Hepatocyte (in vitro differentiated cells): ENCODE measurements at regions not wholly inside any gene's neighbourhood (a gene's known extent, or its start where the extent isn't known, plus 50 kb on each side); places are given as distances from the start of the nearest gene placed in this dataset.

Experiments used
- CTCF ChIP-seq: fragments of 200-600 bp; sonication (generic); IDR thresholded peaks from 2 replicates; pipeline ENCODE4 v1.5.1; 2016; ENCODE audit warnings: antibody characterized with exemption, mild to moderate bottlenecking; ENCODE audit not compliant: poor library complexity
- EZH2 ChIP-seq: fragments of 200-600 bp; sonication (generic); IDR thresholded peaks from 2 replicates; pipeline ENCODE4 v1.6.1; 2016; ENCODE audit warnings: antibody characterized with exemption, mild to moderate bottlenecking, borderline replicate concordance
- EZH2phosphoT487 ChIP-seq: fragments of 200-600 bp; sonication (generic); IDR thresholded peaks from one replicate; pipeline ENCODE4 v1.6.1; 2018; ENCODE audit warnings: antibody characterized with exemption, mild to moderate bottlenecking, low read depth, moderate library complexity; ENCODE audit not compliant: unreplicated experiment, severe bottlenecking

GRCh38 chr14:106652494-106652893 lies 1126.1 kb downstream of the TMEM121 start:
- TF ChIP-seq EZH2phosphoT487 (no peak), CTCF (no peak), EZH2 (no peak)
